Activated CD8-positive, alpha-beta T cell treated with anti-CD3 and anti-CD28 coated beads, Interleukin-2, amount 10 ng/mL, durations not matched to agents 7 days and 5 days (primary cell): ENCODE measurements at regions not wholly inside any gene's neighbourhood (a gene's known extent, or its start where the extent isn't known, plus 50 kb on each side); places are given as distances from the start of the nearest gene placed in this dataset.

ENCODE experiments used
- ATAC-seq: fragments of 150-1000 bp; cut with Tn5 transposase; one replicate; pipeline ENCODE4 v1.10.0; 2021; ENCODE audit warnings: moderate library complexity
- CTCF ChIA-PET: fragments of 350-600 bp; sonication (Branson Sonifier 250); formaldehyde crosslinking; loops from one replicate; lab custom pipeline; 2021; ENCODE audit warnings: antibody characterized with exemption; lab: Charles Lee
- POLR2A ChIA-PET: fragments of 350-600 bp; sonication (Branson Sonifier 250); formaldehyde crosslinking; loops from one replicate; lab custom pipeline; 2021; ENCODE audit warnings: antibody characterized with exemption; lab: Charles Lee
- DNase-seq: peaks from one replicate; pipeline ENCODE4 v3.0.0-alpha.2; 2020
- H3K27ac Mint-ChIP-seq: one replicate; pipeline ENCODE4 v1.8.0; 2021; ENCODE audit warnings: mild to moderate bottlenecking, mixed read lengths
- H3K27me3 Mint-ChIP-seq: one replicate; pipeline ENCODE4 v1.8.0; 2021; ENCODE audit warnings: low read depth, mixed read lengths
- H3K36me3 Mint-ChIP-seq: one replicate; pipeline ENCODE4 v1.8.0; 2021; ENCODE audit warnings: low read depth, mixed read lengths
- H3K4me1 Mint-ChIP-seq: one replicate; pipeline ENCODE4 v1.8.0; 2021; ENCODE audit warnings: low read depth, mixed read lengths
- H3K4me3 Mint-ChIP-seq: one replicate; pipeline ENCODE4 v1.8.0; 2021; ENCODE audit warnings: mild to moderate bottlenecking, mixed read lengths
- H3K9me3 Mint-ChIP-seq: one replicate; pipeline ENCODE4 v1.8.0; 2022; ENCODE audit warnings: mixed read lengths; ENCODE audit not compliant: insufficient read depth

- H3K4me1 Mint-ChIP-seq: no peaks in the 10 kb centered on the region
- H3K9me3 Mint-ChIP-seq: peaks cover 30% of the 10 kb centered on the region
- DNase-seq (no peak), ATAC-seq (no peak)
- CTCF ChIA-PET: no interaction called here
- H3K27ac Mint-ChIP-seq: no peak overlapping the region
- no peaks in the 10 kb centered on the region for H3K27me3 Mint-ChIP-seq
- POLR2A ChIA-PET: no interaction called here
- H3K36me3 Mint-ChIP-seq: no peaks in the 10 kb centered on the region
- no peak overlapping the region for H3K4me3 Mint-ChIP-seq
Observed at GRCh38 chr5:27388755-27389154, 350.4 kb upstream of the CDH9 start.

GRCh38 chr5:27387535-27388073 is 349.2 kb upstream of the CDH9 start:
- CTCF ChIA-PET: no interaction called here
- Mint-ChIP-seq H3K27me3 (no peaks in the 10 kb centered on the region), H3K27ac (no peak overlapping the region), H3K36me3 (no peaks in the 10 kb centered on the region), H3K4me3 (no peak overlapping the region), H3K4me1 (no peaks in the 10 kb centered on the region), H3K9me3 (peaks cover 35% of the 10 kb centered on the region)
- POLR2A ChIA-PET: no interaction called here
- ATAC-seq (no peak), DNase-seq (no peak)

DNA sequence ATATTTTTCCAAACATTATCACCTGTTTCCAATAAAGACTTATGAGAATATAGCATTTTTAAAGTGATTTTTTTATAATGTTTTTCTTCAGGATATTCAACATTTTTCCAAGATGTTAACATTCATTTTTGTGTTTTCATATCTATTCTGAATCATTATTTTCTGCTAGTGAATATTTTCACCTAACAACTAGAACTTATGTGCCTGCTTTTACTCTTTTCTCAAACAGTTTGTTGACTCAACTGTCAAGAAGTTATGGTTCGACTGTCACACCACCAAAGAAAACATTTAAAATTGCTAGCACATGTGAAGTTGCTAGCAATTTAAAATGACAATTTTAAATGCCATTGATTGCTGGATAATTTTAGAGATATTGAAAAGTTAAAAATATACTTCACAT is 343.3 kb upstream of the CDH9 start:
- no peaks in the 10 kb centered on the region for H3K4me1 Mint-ChIP-seq
- H3K27ac Mint-ChIP-seq: no peak overlapping the region
- peaks cover 18% of the 10 kb centered on the region for H3K9me3 Mint-ChIP-seq
- H3K4me3 Mint-ChIP-seq: no peak overlapping the region
- ChIA-PET CTCF (no interaction called here), POLR2A (no interaction called here)
- H3K36me3 Mint-ChIP-seq: no peaks in the 10 kb centered on the region
- no peak for DNase-seq
- H3K27me3 Mint-ChIP-seq: no peaks in the 10 kb centered on the region
- ATAC-seq: no peak

- ATAC-seq (no peak), DNase-seq (no peak)
- Mint-ChIP-seq H3K4me1 (no peaks in the 10 kb centered on the region), H3K9me3 (peaks cover 15% of the 10 kb centered on the region), H3K4me3 (no peak overlapping the region), H3K36me3 (no peaks in the 10 kb centered on the region), H3K27ac (no peak overlapping the region), H3K27me3 (no peaks in the 10 kb centered on the region)
- ChIA-PET CTCF (interaction anchor here (0.5 kb wide), 1 partner anchor 284 kb away, joined by 3 read pairs; no protein-coding TSS in a partner anchor), POLR2A (no interaction called here)
Observed at GRCh38 chr5:27377626-27378025, 339.2 kb upstream of the CDH9 start.

- CTCF ChIA-PET: no interaction called here
- no peak for ATAC-seq
- Mint-ChIP-seq H3K36me3 (no peaks in the 10 kb centered on the region), H3K27ac (no peak overlapping the region), H3K9me3 (peaks cover 9% of the 10 kb centered on the region), H3K27me3 (no peaks in the 10 kb centered on the region), H3K4me1 (no peaks in the 10 kb centered on the region), H3K4me3 (no peak overlapping the region)
- DNase-seq: no peak
- POLR2A ChIA-PET: no interaction called here
Observed at GRCh38 chr5:27353970-27354369, 315.6 kb upstream of the CDH9 start.

DNA sequence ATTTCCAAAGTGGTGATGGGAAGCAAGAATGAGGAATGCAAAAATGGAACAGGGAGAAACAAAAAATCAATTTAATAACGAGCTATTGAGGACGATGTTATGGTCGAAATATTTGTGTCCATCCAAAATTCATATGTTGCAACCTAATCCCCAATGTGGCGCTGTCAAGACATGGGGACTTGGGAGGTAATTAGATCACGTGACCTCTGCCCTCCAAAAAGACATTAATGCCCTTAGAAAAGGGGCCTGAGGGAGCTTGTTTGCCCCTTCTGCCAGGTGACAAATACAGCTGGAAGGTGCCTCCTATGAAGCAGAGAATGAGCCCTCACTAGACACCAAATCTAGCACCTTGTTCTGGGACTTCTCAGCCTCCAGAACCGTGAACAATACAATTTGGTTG is 315.2 kb upstream of the CDH9 start:
- ChIA-PET POLR2A (no interaction called here), CTCF (no interaction called here)
- Mint-ChIP-seq H3K4me3 (no peak overlapping the region), H3K27me3 (no peaks in the 10 kb centered on the region), H3K36me3 (no peaks in the 10 kb centered on the region), H3K27ac (no peak overlapping the region), H3K4me1 (no peaks in the 10 kb centered on the region), H3K9me3 (peaks cover 10% of the 10 kb centered on the region)
- ATAC-seq: no peak
- DNase-seq: no peak

GRCh38 chr5:27341342-27341741 is 303.0 kb upstream of the CDH9 start:
- no peak overlapping the region for H3K27ac Mint-ChIP-seq
- ChIA-PET CTCF (no interaction called here), POLR2A (no interaction called here)
- H3K4me3 Mint-ChIP-seq: no peak overlapping the region
- no peak for ATAC-seq
- no peaks in the 10 kb centered on the region for H3K36me3 Mint-ChIP-seq
- peaks cover 31% of the 10 kb centered on the region for H3K9me3 Mint-ChIP-seq
- H3K4me1 Mint-ChIP-seq: no peaks in the 10 kb centered on the region
- no peaks in the 10 kb centered on the region for H3K27me3 Mint-ChIP-seq
- no peak for DNase-seq

DNA sequence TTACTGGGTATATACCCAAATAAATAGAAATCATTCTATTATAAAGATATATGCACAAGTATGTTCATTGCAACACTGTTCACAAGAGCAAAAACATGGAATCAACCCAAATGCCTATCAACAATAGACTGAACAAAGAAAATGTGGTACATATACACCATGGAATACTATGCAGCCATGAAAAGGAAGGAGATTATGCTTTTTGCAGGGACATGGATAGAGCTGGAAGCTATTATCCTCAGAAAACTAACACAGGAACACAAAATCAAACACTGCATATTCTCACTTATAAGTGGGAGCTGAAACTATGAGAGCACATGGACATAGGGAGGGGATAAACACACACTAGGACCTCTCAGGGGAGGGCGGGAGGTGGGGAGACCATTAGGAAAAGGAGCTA is 298.4 kb upstream of the CDH9 start:
- ATAC-seq (no peak), DNase-seq (no peak)
- H3K4me1 Mint-ChIP-seq: no peaks in the 10 kb centered on the region
- H3K27me3 Mint-ChIP-seq: no peaks in the 10 kb centered on the region
- POLR2A ChIA-PET: no interaction called here
- H3K9me3 Mint-ChIP-seq: peaks cover 28% of the 10 kb centered on the region
- H3K36me3 Mint-ChIP-seq: no peaks in the 10 kb centered on the region
- CTCF ChIA-PET: no interaction called here
- no peak overlapping the region for H3K4me3 Mint-ChIP-seq
- no peak overlapping the region for H3K27ac Mint-ChIP-seq

GRCh38 chr5:27328480-27328879 is 290.1 kb upstream of the CDH9 start:
- H3K4me1 Mint-ChIP-seq: no peaks in the 10 kb centered on the region
- no peak for DNase-seq
- H3K36me3 Mint-ChIP-seq: no peaks in the 10 kb centered on the region
- H3K27ac Mint-ChIP-seq: no peak overlapping the region
- no peak for ATAC-seq
- peaks cover 10% of the 10 kb centered on the region for H3K9me3 Mint-ChIP-seq
- H3K27me3 Mint-ChIP-seq: no peaks in the 10 kb centered on the region
- ChIA-PET POLR2A (no interaction called here), CTCF (no interaction called here)
- no peak overlapping the region for H3K4me3 Mint-ChIP-seq

- Mint-ChIP-seq H3K9me3 (peaks cover 9% of the 10 kb centered on the region), H3K36me3 (no peaks in the 10 kb centered on the region), H3K27me3 (no peaks in the 10 kb centered on the region), H3K4me1 (no peaks in the 10 kb centered on the region), H3K27ac (no peak overlapping the region), H3K4me3 (no peak overlapping the region)
- ChIA-PET CTCF (no interaction called here), POLR2A (no interaction called here)
- no peak for ATAC-seq
- no peak for DNase-seq
Observed at GRCh38 chr5:27325513-27325912, 287.1 kb upstream of the CDH9 start.

DNA sequence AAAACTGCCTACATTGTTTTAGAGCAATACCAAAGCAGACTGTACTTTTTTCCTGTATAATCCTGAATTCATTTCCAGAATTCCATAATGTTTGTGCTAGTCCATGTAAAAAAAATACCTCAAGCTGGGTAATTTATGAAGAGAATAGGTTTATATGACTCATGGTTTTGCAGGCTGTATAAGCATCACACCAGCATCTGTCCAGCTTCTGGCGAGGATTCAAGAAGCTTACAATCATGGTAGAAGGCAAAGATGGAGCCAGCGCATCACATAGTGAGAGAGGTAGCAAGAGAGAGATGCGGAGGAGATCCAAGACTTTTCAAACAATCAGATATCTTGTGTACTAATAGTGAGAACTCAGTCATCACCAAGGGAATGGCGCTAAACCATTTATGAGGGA is 280.3 kb upstream of the CDH9 start:
- Mint-ChIP-seq H3K9me3 (peaks cover 18% of the 10 kb centered on the region), H3K27me3 (no peaks in the 10 kb centered on the region), H3K27ac (no peak overlapping the region), H3K4me3 (no peak overlapping the region), H3K4me1 (no peaks in the 10 kb centered on the region), H3K36me3 (no peaks in the 10 kb centered on the region)
- no peak for ATAC-seq
- no peak for DNase-seq
- CTCF ChIA-PET: no interaction called here
- POLR2A ChIA-PET: no interaction called here

GRCh38 chr5:27316271-27316650 is 277.9 kb upstream of the CDH9 start:
- H3K4me1 Mint-ChIP-seq: no peaks in the 10 kb centered on the region
- peaks cover 23% of the 10 kb centered on the region for H3K9me3 Mint-ChIP-seq
- H3K4me3 Mint-ChIP-seq: no peak overlapping the region
- CTCF ChIA-PET: no interaction called here
- H3K27me3 Mint-ChIP-seq: no peaks in the 10 kb centered on the region
- H3K27ac Mint-ChIP-seq: no peak overlapping the region
- H3K36me3 Mint-ChIP-seq: no peaks in the 10 kb centered on the region
- POLR2A ChIA-PET: no interaction called here
- no peak for ATAC-seq
- DNase-seq: no peak
